Ishikawa (cell line): ENCODE measurements at regions not wholly inside any gene's neighbourhood (a gene's known extent, or its start where the extent isn't known, plus 50 kb on each side); places are given as distances from the start of the nearest gene placed in this dataset.

ENCODE experiments used
- CEBPB ChIP-seq: IDR thresholded peaks from 2 replicates; pipeline ENCODE4 v1.6.1; 2012
- CREB1 ChIP-seq: IDR thresholded peaks from 2 replicates; pipeline ENCODE4 v1.6.1; 2012; ENCODE audit warnings: low read depth
- EGR1 ChIP-seq: IDR thresholded peaks from 2 replicates; pipeline ENCODE4 v1.6.1; 2012
- EP300 ChIP-seq: IDR thresholded peaks from 2 replicates; pipeline ENCODE4 v1.6.1; 2012; ENCODE audit warnings: borderline replicate concordance
- FOXM1 ChIP-seq: IDR thresholded peaks from 2 replicates; pipeline ENCODE4 v1.6.1; 2012; ENCODE audit warnings: low read depth, borderline replicate concordance
- NFIC ChIP-seq: IDR thresholded peaks from 2 replicates; pipeline ENCODE4 v1.6.1; 2012
- RAD21 ChIP-seq: IDR thresholded peaks from 2 replicates; pipeline ENCODE4 v1.6.1; 2012; ENCODE audit warnings: low read depth
- TAF1 ChIP-seq: IDR thresholded peaks from 2 replicates; pipeline ENCODE4 v1.6.1; 2012; ENCODE audit warnings: low read depth, mild to moderate bottlenecking
- TCF12 ChIP-seq: IDR thresholded peaks from 2 replicates; pipeline ENCODE4 v1.6.1; 2012; ENCODE audit warnings: low read depth
- TEAD4 ChIP-seq: IDR thresholded peaks from 2 replicates; pipeline ENCODE4 v1.6.1; 2012
- YY1 ChIP-seq: IDR thresholded peaks from 2 replicates; pipeline ENCODE4 v1.6.1; 2012; ENCODE audit warnings: low read depth
- ZBTB7A ChIP-seq: IDR thresholded peaks from 2 replicates; pipeline ENCODE4 v1.6.1; 2012; ENCODE audit warnings: low read depth
- TF ChIP-seq, protein P1 (sequence below): IDR thresholded peaks from 2 replicates; pipeline ENCODE4 v1.6.1; 2012
- TF ChIP-seq, protein P2 (sequence below): IDR thresholded peaks from 2 replicates; pipeline ENCODE4 v1.6.1; 2012; ENCODE audit warnings: low read depth, mild to moderate bottlenecking
- TF ChIP-seq, protein P3 (sequence below): IDR thresholded peaks from 2 replicates; pipeline ENCODE4 v1.6.1; 2012

DNA sequence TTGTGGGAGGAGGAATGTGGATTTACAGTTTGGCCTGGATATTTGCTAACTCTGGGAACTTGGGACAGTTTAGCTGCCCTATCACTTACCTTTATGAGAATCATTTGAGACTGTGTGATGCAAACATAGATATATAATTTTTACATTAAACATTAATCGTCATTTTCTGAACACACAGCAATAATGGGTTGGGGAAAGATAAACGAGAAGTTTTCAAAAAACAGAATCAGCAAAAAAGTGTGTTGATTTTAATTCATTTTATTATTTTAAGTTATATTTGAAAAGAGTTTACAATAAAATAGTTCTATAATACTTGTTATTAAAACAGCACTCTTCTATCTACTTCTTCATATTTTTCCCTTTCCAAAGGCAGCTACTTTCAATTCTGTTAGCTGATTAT lies 813.3 kb downstream of the SLC4A3 start:
- TF ChIP-seq, protein P1, sequence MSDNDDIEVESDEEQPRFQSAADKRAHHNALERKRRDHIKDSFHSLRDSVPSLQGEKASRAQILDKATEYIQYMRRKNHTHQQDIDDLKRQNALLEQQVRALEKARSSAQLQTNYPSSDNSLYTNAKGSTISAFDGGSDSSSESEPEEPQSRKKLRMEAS: no peak
- TF ChIP-seq EGR1 (no peak), TAF1 (no peak)
- TF ChIP-seq, protein P2, sequence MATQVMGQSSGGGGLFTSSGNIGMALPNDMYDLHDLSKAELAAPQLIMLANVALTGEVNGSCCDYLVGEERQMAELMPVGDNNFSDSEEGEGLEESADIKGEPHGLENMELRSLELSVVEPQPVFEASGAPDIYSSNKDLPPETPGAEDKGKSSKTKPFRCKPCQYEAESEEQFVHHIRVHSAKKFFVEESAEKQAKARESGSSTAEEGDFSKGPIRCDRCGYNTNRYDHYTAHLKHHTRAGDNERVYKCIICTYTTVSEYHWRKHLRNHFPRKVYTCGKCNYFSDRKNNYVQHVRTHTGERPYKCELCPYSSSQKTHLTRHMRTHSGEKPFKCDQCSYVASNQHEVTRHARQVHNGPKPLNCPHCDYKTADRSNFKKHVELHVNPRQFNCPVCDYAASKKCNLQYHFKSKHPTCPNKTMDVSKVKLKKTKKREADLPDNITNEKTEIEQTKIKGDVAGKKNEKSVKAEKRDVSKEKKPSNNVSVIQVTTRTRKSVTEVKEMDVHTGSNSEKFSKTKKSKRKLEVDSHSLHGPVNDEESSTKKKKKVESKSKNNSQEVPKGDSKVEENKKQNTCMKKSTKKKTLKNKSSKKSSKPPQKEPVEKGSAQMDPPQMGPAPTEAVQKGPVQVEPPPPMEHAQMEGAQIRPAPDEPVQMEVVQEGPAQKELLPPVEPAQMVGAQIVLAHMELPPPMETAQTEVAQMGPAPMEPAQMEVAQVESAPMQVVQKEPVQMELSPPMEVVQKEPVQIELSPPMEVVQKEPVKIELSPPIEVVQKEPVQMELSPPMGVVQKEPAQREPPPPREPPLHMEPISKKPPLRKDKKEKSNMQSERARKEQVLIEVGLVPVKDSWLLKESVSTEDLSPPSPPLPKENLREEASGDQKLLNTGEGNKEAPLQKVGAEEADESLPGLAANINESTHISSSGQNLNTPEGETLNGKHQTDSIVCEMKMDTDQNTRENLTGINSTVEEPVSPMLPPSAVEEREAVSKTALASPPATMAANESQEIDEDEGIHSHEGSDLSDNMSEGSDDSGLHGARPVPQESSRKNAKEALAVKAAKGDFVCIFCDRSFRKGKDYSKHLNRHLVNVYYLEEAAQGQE: no peak

DNA sequence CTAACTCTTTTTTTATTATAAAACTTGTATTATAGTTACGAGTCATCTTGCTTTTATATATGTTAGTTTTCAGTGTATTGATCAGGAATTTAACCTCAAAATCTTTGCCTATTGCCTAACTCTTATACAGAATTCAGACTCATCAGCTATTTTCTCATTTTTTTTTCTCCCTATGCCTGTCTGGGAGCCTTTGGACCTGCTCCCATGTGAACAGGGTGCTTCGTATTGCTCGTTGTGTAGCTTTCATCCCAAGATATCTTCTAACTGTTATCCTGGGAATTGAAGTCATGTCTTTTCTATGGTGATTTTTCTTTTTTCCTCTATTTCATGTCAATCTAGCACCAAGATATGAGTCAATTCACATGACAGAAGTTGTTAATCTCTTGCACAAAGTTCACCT lies 814.0 kb downstream of the SLC4A3 start:
- TF ChIP-seq EGR1 (no peak), CREB1 (no peak), NFIC (no peak), YY1 (no peak), ZBTB7A (no peak), FOXM1 (no peak), TCF12 (no peak), RAD21 (no peak), CEBPB (no peak), TEAD4 (no peak), EP300 (no peak), TAF1 (no peak)
- TF ChIP-seq, protein P2: no peak
- TF ChIP-seq, protein P1: no peak
- TF ChIP-seq, protein P3, sequence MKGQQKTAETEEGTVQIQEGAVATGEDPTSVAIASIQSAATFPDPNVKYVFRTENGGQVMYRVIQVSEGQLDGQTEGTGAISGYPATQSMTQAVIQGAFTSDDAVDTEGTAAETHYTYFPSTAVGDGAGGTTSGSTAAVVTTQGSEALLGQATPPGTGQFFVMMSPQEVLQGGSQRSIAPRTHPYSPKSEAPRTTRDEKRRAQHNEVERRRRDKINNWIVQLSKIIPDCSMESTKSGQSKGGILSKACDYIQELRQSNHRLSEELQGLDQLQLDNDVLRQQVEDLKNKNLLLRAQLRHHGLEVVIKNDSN: no peak

DNA sequence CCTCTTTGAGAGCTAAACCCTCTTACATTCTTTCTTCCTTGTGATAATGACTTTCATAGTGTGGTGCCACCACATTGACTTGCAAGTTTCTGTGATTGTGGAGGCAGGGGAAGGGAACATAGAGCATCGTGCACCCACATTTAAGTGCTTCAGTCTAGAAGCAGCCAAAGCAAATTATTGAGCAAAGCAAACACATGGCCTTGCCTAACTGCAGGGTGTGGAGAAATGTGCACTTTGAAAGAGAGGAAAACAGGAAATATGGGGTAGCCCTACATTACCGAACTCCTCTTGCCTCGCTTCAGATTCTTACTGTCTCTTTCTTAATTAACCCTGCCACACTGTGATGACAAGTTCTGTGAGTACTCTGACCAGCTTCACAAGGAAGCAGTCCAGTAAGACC lies 814.6 kb downstream of the SLC4A3 start:
- TF ChIP-seq RAD21: no peak
- TF ChIP-seq ZBTB7A: no peak
- no peak for TF ChIP-seq TAF1
- TF ChIP-seq TCF12: no peak
- TF ChIP-seq, protein P2: no peak
- TF ChIP-seq, protein P3: no peak
- no peak for TF ChIP-seq NFIC

DNA sequence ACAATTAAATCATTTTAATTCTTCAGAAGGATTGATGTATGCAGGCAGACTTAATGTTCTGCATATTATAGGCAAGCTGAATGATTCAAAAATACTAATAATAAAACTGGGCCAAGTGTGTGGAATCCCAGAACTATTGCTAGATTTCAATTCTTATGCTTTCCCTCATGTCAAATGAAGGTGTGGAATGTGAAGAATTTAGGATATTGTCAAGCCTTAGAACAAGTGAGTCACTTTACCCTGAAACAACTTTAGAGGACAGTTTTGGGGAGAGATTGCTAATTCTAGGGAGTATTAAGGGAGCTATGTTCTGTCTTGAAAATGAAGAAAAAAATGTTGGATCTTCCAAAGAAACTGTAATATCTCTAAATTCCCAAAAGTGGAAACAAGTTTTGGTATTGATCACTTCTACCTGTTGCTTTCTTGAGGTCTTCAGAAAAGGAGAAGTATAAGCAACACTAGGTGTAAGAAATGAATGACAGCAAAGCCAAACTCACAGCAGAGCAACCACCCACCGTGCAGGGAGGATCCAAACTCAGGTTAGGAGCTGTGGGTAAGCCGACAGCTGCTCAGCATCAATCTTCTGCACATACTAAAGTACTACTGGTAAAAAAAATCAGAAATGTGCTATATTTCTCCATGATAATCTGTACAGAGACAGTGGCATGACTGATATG lies 818.1 kb downstream of the SLC4A3 start:
- TF ChIP-seq TAF1: no peak
- no peak for TF ChIP-seq TEAD4
- no peak for TF ChIP-seq CREB1
- TF ChIP-seq, protein P1: no peak
- TF ChIP-seq NFIC: no peak
- no peak for TF ChIP-seq EGR1
- TF ChIP-seq TCF12: no peak

DNA sequence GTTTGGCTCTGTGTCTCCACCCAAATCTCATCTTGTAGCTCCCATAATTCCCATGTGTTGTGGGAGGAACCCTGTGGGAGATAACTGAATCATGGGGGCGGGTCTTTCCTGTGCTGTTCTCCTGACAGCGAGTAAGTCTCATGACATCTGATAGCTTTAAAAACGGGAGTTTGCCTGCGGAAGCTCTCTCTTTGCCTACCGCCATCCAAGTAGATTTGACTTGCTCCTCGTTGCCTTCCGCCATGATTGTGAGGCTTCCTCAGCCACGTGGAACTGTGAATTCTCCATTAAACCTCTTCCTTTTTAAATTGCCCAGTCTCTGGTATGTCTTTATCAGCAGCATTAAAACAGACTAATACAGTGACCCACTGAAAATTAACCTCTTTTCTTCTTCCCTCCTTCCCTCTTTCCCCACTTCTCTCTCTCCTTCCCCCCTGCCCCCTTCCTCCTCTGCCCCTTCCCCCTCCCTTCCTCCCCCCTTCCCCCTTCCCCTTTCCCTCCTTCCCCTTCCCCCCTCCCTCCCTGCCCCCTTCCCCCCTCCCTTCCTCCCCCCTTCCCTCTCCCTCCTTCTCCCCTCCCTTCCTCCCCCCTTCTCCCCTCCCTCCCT lies 818.8 kb downstream of the SLC4A3 start:
- TF ChIP-seq RAD21 (no peak), EGR1 (no peak), EP300 (no peak), TCF12 (no peak)
- TF ChIP-seq, protein P3: no peak
- TF ChIP-seq, protein P1: no peak
